H1 (cell line): ENCODE measurements at regions not wholly inside any gene's neighbourhood (a gene's known extent, or its start where the extent isn't known, plus 50 kb on each side); places are given as distances from the start of the nearest gene placed in this dataset.

Source experiments
- EGR1 ChIP-seq: IDR thresholded peaks from 2 replicates; pipeline ENCODE4 v1.6.1; 2011; ENCODE audit warnings: low read depth, low read length, borderline replicate concordance
- RBBP5 ChIP-seq: IDR thresholded peaks from 2 replicates; pipeline ENCODE4 v1.7.1; 2012; ENCODE audit warnings: low read depth, mild to moderate bottlenecking, inconsistent platforms, low read length, moderate library complexity, borderline replicate concordance

DNA sequence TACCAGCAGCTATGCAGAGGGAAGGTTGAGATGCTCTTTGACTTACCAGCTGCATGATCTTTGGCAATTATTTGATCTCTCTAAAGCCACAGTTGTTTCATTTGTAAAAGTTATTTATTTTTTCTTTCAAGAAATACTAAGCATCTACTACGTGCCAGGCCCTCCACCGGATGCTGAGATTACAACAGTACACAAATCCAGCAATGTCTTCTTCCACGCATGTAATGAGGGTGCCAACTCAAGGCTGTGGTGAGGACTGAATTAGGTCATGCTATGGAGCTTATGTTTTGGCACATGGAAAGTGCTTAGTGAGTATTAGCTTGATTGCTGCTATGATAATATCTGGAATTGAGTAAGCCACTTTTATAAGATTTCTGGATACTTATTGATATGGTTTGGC lies 358.2 kb downstream of the IRS2 start (continued):
- TF ChIP-seq EGR1: no peak
- TF ChIP-seq RBBP5: no peak
